ENCODE measurements at regions not wholly inside any gene's neighbourhood (a gene's known extent, or its start where the extent isn't known, plus 50 kb on each side); places are given as distances from the start of the nearest gene placed in this dataset.
A peak's percentile ranks its signal among the peaks of the same experiment; 100 is the strongest.

DNA sequence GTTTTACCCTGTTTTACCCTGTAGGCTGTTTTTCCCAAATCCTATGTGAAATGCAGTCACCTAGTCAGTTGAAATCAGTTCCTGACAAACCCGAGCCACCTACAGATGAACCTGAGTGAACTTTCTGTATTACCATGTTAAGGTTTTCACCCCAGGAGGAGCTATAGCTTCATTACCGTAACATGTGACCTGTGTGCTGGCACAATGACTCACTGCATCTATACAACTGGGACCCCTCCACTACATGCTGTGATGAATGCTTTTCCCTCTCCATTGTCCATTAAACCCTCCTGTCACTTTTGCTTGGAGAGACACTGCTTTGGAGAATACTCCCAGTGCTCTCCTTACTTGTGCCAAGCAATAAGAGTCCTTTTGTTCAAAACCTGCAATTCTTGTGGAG is 1974.8 kb downstream of the EFNA5 start:
- no peaks in the 10 kb centered on the region for H3K4me1 ChIP-seq (ENCODE audit: control insufficient read depth, insufficient read depth, low read length)
- TF ChIP-seq, protein P1, sequence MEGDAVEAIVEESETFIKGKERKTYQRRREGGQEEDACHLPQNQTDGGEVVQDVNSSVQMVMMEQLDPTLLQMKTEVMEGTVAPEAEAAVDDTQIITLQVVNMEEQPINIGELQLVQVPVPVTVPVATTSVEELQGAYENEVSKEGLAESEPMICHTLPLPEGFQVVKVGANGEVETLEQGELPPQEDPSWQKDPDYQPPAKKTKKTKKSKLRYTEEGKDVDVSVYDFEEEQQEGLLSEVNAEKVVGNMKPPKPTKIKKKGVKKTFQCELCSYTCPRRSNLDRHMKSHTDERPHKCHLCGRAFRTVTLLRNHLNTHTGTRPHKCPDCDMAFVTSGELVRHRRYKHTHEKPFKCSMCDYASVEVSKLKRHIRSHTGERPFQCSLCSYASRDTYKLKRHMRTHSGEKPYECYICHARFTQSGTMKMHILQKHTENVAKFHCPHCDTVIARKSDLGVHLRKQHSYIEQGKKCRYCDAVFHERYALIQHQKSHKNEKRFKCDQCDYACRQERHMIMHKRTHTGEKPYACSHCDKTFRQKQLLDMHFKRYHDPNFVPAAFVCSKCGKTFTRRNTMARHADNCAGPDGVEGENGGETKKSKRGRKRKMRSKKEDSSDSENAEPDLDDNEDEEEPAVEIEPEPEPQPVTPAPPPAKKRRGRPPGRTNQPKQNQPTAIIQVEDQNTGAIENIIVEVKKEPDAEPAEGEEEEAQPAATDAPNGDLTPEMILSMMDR (conservative IDR thresholded peaks at IDR 0.05): peak; percentile 11
- Mint-ChIP-seq H3K36me3 (ENCODE audit: low read depth) (no peaks in the 10 kb centered on the region), H3K9me3 (no peaks in the 10 kb centered on the region), H3K4me1 (no peaks in the 10 kb centered on the region), H3K27me3 (ENCODE audit: insufficient read depth) (no peaks in the 10 kb centered on the region), H3K4me3 (no peak overlapping the region), H3K27ac (no peak overlapping the region)
- DNase-seq: peak; percentile 54
- no peak overlapping the region for H3K9ac ChIP-seq (ENCODE audit: extremely low read depth, low read length, poor library complexity, severe bottlenecking)
- no peak overlapping the region for H3K4me3 ChIP-seq (ENCODE audit: low read length)
- H3K27ac ChIP-seq (ENCODE audit: low read depth, low read length): no peak overlapping the region
- H3K36me3 ChIP-seq (ENCODE audit: control insufficient read depth, insufficient read depth, low read length): no peaks in the 10 kb centered on the region
- no peaks in the 10 kb centered on the region for H3K27me3 ChIP-seq (ENCODE audit: control insufficient read depth, insufficient read depth, low read length, poor library complexity, severe bottlenecking)
- H3K9me3 ChIP-seq (ENCODE audit: control insufficient read depth, low read length): no peaks in the 10 kb centered on the region
- 68 to 72% methylated on average over 2 of the region's 2 CpGs for WGBS, 2 experiments (ENCODE audit: insufficient coverage in 1 of 2, insufficient read length in 1 of 2)

DNA sequence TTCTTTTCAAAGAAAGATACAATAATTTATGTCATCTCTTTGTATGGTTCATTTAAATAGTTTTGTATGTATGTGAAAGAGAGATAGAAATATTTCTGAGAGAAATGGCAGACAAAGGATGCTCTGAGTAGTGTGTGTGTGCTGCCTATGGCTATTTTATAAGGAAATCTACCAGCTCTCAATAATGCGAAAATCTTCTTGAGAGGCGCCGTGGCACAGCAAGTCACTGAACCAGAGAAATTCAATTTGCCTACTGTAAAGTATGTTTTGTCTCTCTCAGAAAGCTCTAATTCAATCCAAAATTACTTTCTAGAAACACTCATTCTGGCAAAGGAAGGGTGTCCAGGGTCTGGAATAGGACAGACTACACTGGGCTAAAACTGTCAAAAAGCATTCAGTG is 1981.1 kb downstream of the EFNA5 start:
- no peak overlapping the region for H3K4me3 Mint-ChIP-seq
- no peak for DNase-seq
- no peaks in the 10 kb centered on the region for H3K9me3 Mint-ChIP-seq
- H3K9ac ChIP-seq (ENCODE audit: extremely low read depth, low read length, poor library complexity, severe bottlenecking): no peak overlapping the region
- no peaks in the 10 kb centered on the region for H3K36me3 Mint-ChIP-seq (ENCODE audit: low read depth)
- H3K9me3 ChIP-seq (ENCODE audit: control insufficient read depth, low read length): no peaks in the 10 kb centered on the region
- 98% methylated on average over 3 of the region's 3 CpGs; no CpG with 5 or more reads in 1 of the 2 experiments for WGBS, 2 experiments (ENCODE audit: insufficient coverage in 1 of 2, insufficient read length in 1 of 2)
- H3K4me1 Mint-ChIP-seq: peaks cover 2% of the 10 kb centered on the region
- TF ChIP-seq, protein P1 (conservative IDR thresholded peaks at IDR 0.05): no peak
- no peaks in the 10 kb centered on the region for H3K36me3 ChIP-seq (ENCODE audit: control insufficient read depth, insufficient read depth, low read length)
- H3K4me3 ChIP-seq (ENCODE audit: low read length): no peak overlapping the region
- H3K27me3 ChIP-seq (ENCODE audit: control insufficient read depth, insufficient read depth, low read length, poor library complexity, severe bottlenecking): no peaks in the 10 kb centered on the region
- no peaks in the 10 kb centered on the region for H3K27me3 Mint-ChIP-seq (ENCODE audit: insufficient read depth)
- H3K27ac ChIP-seq (ENCODE audit: low read depth, low read length): no peak overlapping the region
- H3K27ac Mint-ChIP-seq: no peak overlapping the region
- no peaks in the 10 kb centered on the region for H3K4me1 ChIP-seq (ENCODE audit: control insufficient read depth, insufficient read depth, low read length)

DNA sequence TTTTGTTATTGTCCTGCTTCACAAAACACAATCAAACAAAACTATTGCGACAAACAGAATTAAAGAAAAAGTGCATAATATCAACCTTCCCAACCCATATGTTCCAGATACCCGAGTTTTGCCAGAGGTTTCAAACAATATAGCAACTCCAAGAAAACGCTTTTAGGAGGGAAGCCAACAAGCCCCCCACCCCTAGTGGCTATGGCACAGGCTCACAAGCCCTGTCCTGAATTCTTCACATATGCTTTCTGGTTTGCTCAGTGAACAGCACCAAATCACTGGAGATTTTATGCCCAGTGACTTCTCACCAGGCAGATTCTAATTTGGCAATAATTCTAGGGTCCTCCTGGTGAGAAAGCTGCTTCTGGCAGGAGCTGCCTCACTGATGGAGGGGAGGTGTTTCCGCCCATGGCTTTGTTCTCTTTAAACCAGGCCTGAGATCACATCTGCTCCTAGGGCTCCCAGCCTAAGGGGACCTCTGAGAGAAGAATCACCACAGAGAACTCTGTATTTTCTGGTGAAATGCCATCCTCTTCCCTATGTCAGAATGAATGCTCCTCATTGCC is 1982.4 kb downstream of the EFNA5 start:
- peaks cover 2% of the 10 kb centered on the region for H3K4me1 Mint-ChIP-seq
- H3K9me3 ChIP-seq (ENCODE audit: control insufficient read depth, low read length): no peaks in the 10 kb centered on the region
- peak; percentile 50 for DNase-seq
- H3K27ac ChIP-seq (ENCODE audit: low read depth, low read length): no peak overlapping the region
- H3K27me3 Mint-ChIP-seq (ENCODE audit: insufficient read depth): no peaks in the 10 kb centered on the region
- no peak overlapping the region for H3K4me3 Mint-ChIP-seq
- no peak overlapping the region for H3K9ac ChIP-seq (ENCODE audit: extremely low read depth, low read length, poor library complexity, severe bottlenecking)
- no peaks in the 10 kb centered on the region for H3K9me3 Mint-ChIP-seq
- no peaks in the 10 kb centered on the region for H3K27me3 ChIP-seq (ENCODE audit: control insufficient read depth, insufficient read depth, low read length, poor library complexity, severe bottlenecking)
- no peaks in the 10 kb centered on the region for H3K36me3 ChIP-seq (ENCODE audit: control insufficient read depth, insufficient read depth, low read length)
- no peak overlapping the region for H3K4me3 ChIP-seq (ENCODE audit: low read length)
- no peak overlapping the region for H3K27ac Mint-ChIP-seq
- H3K36me3 Mint-ChIP-seq (ENCODE audit: low read depth): no peaks in the 10 kb centered on the region
- 79 to 85% methylated on average over 3 to 4 of the region's 4 CpGs for WGBS, 2 experiments (ENCODE audit: insufficient coverage in 1 of 2, insufficient read length in 1 of 2)
- no peaks in the 10 kb centered on the region for H3K4me1 ChIP-seq (ENCODE audit: control insufficient read depth, insufficient read depth, low read length)
- TF ChIP-seq, protein P1 (conservative IDR thresholded peaks at IDR 0.05): peak; percentile 50

Measured in endodermal cell (in vitro differentiated cells).